Keratinocyte (primary cell): ENCODE measurements at regions not wholly inside any gene's neighbourhood (a gene's known extent, or its start where the extent isn't known, plus 50 kb on each side); places are given as distances from the start of the nearest gene placed in this dataset.

Experiments
- DNase-seq: peaks from one replicate; pipeline ENCODE4 v3.0.0-alpha.2; 2011; ENCODE audit warnings: low read depth, missing footprints, low spot score
- FAIRE-seq: peaks from 2 replicates; lab custom pipeline; 2011; peaks lifted over from hg19 to GRCh38; lab: Jason Lieb, UNC
- H2AFZ ChIP-seq: 2 replicates; pipeline ENCODE4 v1.6.0; 2012; ENCODE audit warnings: low read length, control low read depth, inconsistent platforms; ENCODE audit not compliant: control insufficient read depth
- H3K27ac ChIP-seq: 2 replicates; pipeline ENCODE4 v1.5.1; 2011; ENCODE audit warnings: low read length; ENCODE audit not compliant: control insufficient read depth, insufficient read depth
- H3K27me3 ChIP-seq: 3 replicates; pipeline ENCODE4 v1.6.0; 2011; ENCODE audit warnings: low read length; ENCODE audit not compliant: control insufficient read depth, insufficient read depth; ENCODE audit errors: extremely low read depth
- H3K36me3 ChIP-seq, 2 experiments: 2 replicates in 1 of 2; 3 replicates in 1 of 2; pipeline ENCODE4 v1.5.1; 2011; ENCODE audit warnings: low read length in 2 of 2, mild to moderate bottlenecking in 1 of 2; ENCODE audit not compliant: control insufficient read depth in 2 of 2, insufficient read depth in 2 of 2; ENCODE audit errors: extremely low read depth in 1 of 2
- H3K4me1 ChIP-seq: 3 replicates; pipeline ENCODE4 v1.5.1; 2011; ENCODE audit warnings: low read length; ENCODE audit not compliant: control insufficient read depth, insufficient read depth; ENCODE audit errors: extremely low read depth
- H3K4me2 ChIP-seq: 3 replicates; pipeline ENCODE4 v1.6.0; 2011; ENCODE audit warnings: low read depth, low read length; ENCODE audit not compliant: control insufficient read depth, insufficient read depth; ENCODE audit errors: extremely low read depth
- H3K4me3 ChIP-seq, 3 experiments: fragments of 200-600 bp in 1 of 3; sonication (generic) in 1 of 3; 2 replicates in 2 of 3; 3 replicates in 1 of 3; pipeline ENCODE4 v1.5.1; 2011 to 2016; ENCODE audit warnings: low read length in 3 of 3, mild to moderate bottlenecking in 3 of 3, control low read depth in 2 of 3, inconsistent platforms in 1 of 3, low read depth in 1 of 3, mixed read lengths in 1 of 3, mixed run types in 1 of 3, moderate library complexity in 1 of 3; ENCODE audit not compliant: control insufficient read depth in 2 of 3, insufficient read depth in 2 of 3; ENCODE audit errors: extremely low read depth in 1 of 3
- H3K79me2 ChIP-seq: 2 replicates; pipeline ENCODE4 v1.6.0; 2012; ENCODE audit warnings: low read length; ENCODE audit not compliant: control insufficient read depth, insufficient read depth
- H3K9ac ChIP-seq: 3 replicates; pipeline ENCODE4 v1.6.0; 2011; ENCODE audit warnings: low read length; ENCODE audit not compliant: control insufficient read depth, insufficient read depth; ENCODE audit errors: extremely low read depth
- H3K9me1 ChIP-seq: 3 replicates; pipeline ENCODE4 v1.6.0; 2011; ENCODE audit warnings: low read length; ENCODE audit not compliant: control insufficient read depth, insufficient read depth; ENCODE audit errors: extremely low read depth
- H3K9me3 ChIP-seq: 2 replicates; pipeline ENCODE4 v1.5.1; 2012; ENCODE audit warnings: low read depth, low read length; ENCODE audit not compliant: control insufficient read depth
- H4K20me1 ChIP-seq: 3 replicates; pipeline ENCODE4 v1.6.0; 2011; ENCODE audit warnings: low read length; ENCODE audit not compliant: control insufficient read depth, insufficient read depth; ENCODE audit errors: extremely low read depth
- CTCF ChIP-seq, 3 experiments: IDR thresholded peaks in 1 of 3; conservative IDR thresholded peaks in 1 of 3; optimal IDR thresholded peaks in 1 of 3; 2 replicates in 2 of 3; 3 replicates in 1 of 3; pipeline versions ENCODE3 to v1.5.1; 2011; ENCODE audit warnings: low read length in 3 of 3, mild to moderate bottlenecking in 3 of 3, moderate library complexity in 2 of 3, control low read depth in 1 of 3, inconsistent platforms in 1 of 3; ENCODE audit not compliant: insufficient read depth in 2 of 3; ENCODE audit errors: extremely low read depth in 1 of 3
- EZH2 ChIP-seq: IDR thresholded peaks from one replicate; pipeline ENCODE4 v1.6.1; 2012; ENCODE audit warnings: inconsistent platforms, mild to moderate bottlenecking, low read length, moderate library complexity
- dilution Hi-C: fragments of 300-500 bp; cut with MboI; formaldehyde crosslinking; loops from one replicate; pipeline ENCODE4 v1.7.0; 2020; ENCODE audit warnings: low sequenced_read_pairs; ENCODE audit not compliant: extremely low pct_ligation_motif_present

- no peaks in the 10 kb centered on the region for H3K27me3 ChIP-seq
- DNase-seq (no peak), FAIRE-seq (no peak)
- no peak overlapping the region for H3K4me2 ChIP-seq
- dilution Hi-C loops: no loop called here
- no peak overlapping the region for H3K27ac ChIP-seq
- H3K9ac ChIP-seq: no peak overlapping the region
- no peaks in the 10 kb centered on the region for H3K9me3 ChIP-seq
- no peak overlapping the region for H3K4me3 ChIP-seq
- H3K9me1 ChIP-seq: no peaks in the 10 kb centered on the region
- H4K20me1 ChIP-seq: no peaks in the 10 kb centered on the region
- H3K36me3 ChIP-seq: no peaks in the 10 kb centered on the region
- no peaks in the 10 kb centered on the region for H3K4me1 ChIP-seq
- H2AFZ ChIP-seq: no peak overlapping the region
- no peaks in the 10 kb centered on the region for H3K79me2 ChIP-seq
- no peak for TF ChIP-seq EZH2
- no peak for TF ChIP-seq CTCF (optimal IDR thresholded peaks at IDR 0.05 in 1 of 3, IDR thresholded peaks at IDR 0.05 in 1 of 3, conservative IDR thresholded peaks at IDR 0.05 in 1 of 3; ENCODE audit: extremely low read depth in 1 of 3, insufficient read depth in 2 of 3, low read length in 3 of 3)
These were observed 83.1 kb upstream of the C1orf174 start for GRCh38 chr1:3983181-3983580.

- Histone ChIP-seq H3K9ac (no peak overlapping the region), H3K9me3 (no peaks in the 10 kb centered on the region), H3K4me3 (no peak overlapping the region), H3K4me1 (no peaks in the 10 kb centered on the region), H2AFZ (no peak overlapping the region), H3K79me2 (no peaks in the 10 kb centered on the region), H3K4me2 (no peak overlapping the region), H3K9me1 (no peaks in the 10 kb centered on the region), H3K27ac (no peak overlapping the region), H3K27me3 (no peaks in the 10 kb centered on the region), H4K20me1 (no peaks in the 10 kb centered on the region), H3K36me3 (no peaks in the 10 kb centered on the region)
- FAIRE-seq: no peak
- dilution Hi-C loops: no loop called here
- TF ChIP-seq CTCF (optimal IDR thresholded peaks at IDR 0.05 in 1 of 3, IDR thresholded peaks at IDR 0.05 in 1 of 3, conservative IDR thresholded peaks at IDR 0.05 in 1 of 3; ENCODE audit: extremely low read depth in 1 of 3, insufficient read depth in 2 of 3, low read length in 3 of 3) (no peak), EZH2 (no peak)
- DNase-seq: no peak
These were observed 84.5 kb upstream of the C1orf174 start for GRCh38 chr1:3984586-3984985.
